Testis (tissue), 2 donors: ENCODE measurements at regions not wholly inside any gene's neighbourhood (a gene's known extent, or its start where the extent isn't known, plus 50 kb on each side); places are given as distances from the start of the nearest gene placed in this dataset.

Source experiments
- CTCF ChIP-seq, 3 experiments: fragments of 450-650 bp in 2 of 3; fragments of 200-600 bp in 1 of 3; sonication (generic) in 1 of 3; IDR thresholded peaks; one replicate each; pipeline ENCODE4 v1.5.1; 2016 to 2019; ENCODE audit warnings: antibody characterized with exemption in 3 of 3, mild to moderate bottlenecking in 2 of 3, moderate library complexity in 1 of 3
- POLR2A ChIP-seq: fragments of 450-650 bp; IDR thresholded peaks from one replicate; pipeline ENCODE4 v1.6.1; 2017; ENCODE audit warnings: antibody characterized with exemption, mild to moderate bottlenecking, moderate library complexity

DNA sequence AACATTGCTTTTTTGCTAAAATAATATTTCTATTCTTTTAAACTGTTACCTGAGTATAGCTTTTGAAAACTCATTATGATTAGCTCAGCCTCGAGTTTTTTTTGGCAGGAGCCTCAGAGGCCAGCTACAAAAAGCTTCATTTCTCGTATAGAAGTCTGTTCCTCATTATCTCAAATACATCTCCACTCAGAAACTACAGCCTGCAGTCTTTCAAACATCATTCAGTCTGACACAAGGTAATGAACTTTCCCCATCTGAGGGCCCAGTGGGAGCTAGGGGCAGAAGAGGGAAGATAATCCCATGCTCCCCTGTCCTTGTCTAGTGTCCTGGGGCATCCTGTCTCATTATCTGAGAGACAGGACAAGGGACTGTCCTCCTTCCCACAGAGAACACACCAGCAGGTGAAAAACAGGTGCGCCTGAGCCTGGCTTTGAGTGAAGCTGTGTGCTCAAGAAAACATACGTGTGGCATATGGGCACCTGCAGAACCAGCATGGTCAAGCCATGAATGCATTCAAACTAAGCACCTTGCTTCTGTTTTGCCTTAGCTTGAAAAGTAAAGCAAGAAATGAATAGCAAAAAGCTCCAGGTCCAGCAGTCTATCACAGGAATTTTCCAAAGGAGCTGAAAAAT lies 247.5 kb downstream of the MREG start:
- TF ChIP-seq CTCF (IDR thresholded peaks at IDR 0.05) (no peak), POLR2A (no peak)
